Uterus (tissue), 3 donors: ENCODE measurements at regions not wholly inside any gene's neighbourhood (a gene's known extent, or its start where the extent isn't known, plus 50 kb on each side); places are given as distances from the start of the nearest gene placed in this dataset. TPM values are rescaled to one million over a fixed set of nuclear protein-coding genes. Genes with fewer than 3 reads are reported as not detected.

Source experiments
- DNase-seq, 2 donors: peaks; one replicate each; pipeline ENCODE4 v3.0.0-alpha.2; 2019 to 2020
- H3K27ac ChIP-seq, 2 donors: fragments of 200-600 bp; sonication (generic); 1 replicate in 1 of 2; 2 replicates in 1 of 2; pipeline ENCODE4 v1.5.1; 2016 to 2018
- H3K27me3 ChIP-seq, 2 donors: fragments of 200-600 bp; sonication (generic); one replicate each; pipeline ENCODE4 v1.5.1; 2018 to 2019; ENCODE audit warnings: control low read depth in 1 of 2
- H3K36me3 ChIP-seq, 2 donors: fragments of 200-600 bp; sonication (generic); one replicate each; pipeline ENCODE4 v1.5.1; 2019; ENCODE audit warnings: control low read depth in 1 of 2
- H3K4me1 ChIP-seq, 2 donors: fragments of 200-600 bp; sonication (generic); one replicate each; pipeline ENCODE4 v1.5.1; 2018 to 2019; ENCODE audit warnings: control low read depth in 1 of 2
- H3K4me3 ChIP-seq, 2 donors: fragments of 200-600 bp; sonication (generic); 1 replicate in 1 of 2; 2 replicates in 1 of 2; pipeline ENCODE4 v1.5.1; 2018 to 2019; ENCODE audit warnings: mild to moderate bottlenecking in 1 of 2
- H3K9me3 ChIP-seq, 2 donors: fragments of 200-600 bp; sonication (generic); one replicate each; pipeline ENCODE4 v1.5.1; 2019; ENCODE audit warnings: control low read depth in 1 of 2
- CTCF ChIP-seq, 4 experiments: fragments of 200-600 bp in 2 of 4; fragments of 450-650 bp in 2 of 4; sonication (generic) in 2 of 4; IDR thresholded peaks; one replicate each; pipeline ENCODE4 v1.5.1; 2016 to 2019; ENCODE audit warnings: antibody characterized with exemption in 4 of 4, mild to moderate bottlenecking in 2 of 4, moderate library complexity in 1 of 4
- POLR2A ChIP-seq, 2 donors: fragments of 450-650 bp; IDR thresholded peaks; one replicate each; pipeline ENCODE4 v1.6.1; 2016; ENCODE audit warnings: antibody characterized with exemption in 2 of 2, mild to moderate bottlenecking in 1 of 2, moderate library complexity in 1 of 2
- intact Hi-C: fragments of 100-400 bp; cut with DNase I; formaldehyde crosslinking; loops from one replicate; pipeline ENCODE4 v1.15.1; 2023; ENCODE audit warnings: low total_unique reads
- small RNA-seq: library from RNA; depleted of rRNA; stranded (forward); fragments of <200 nt; gene quantifications from one replicate; pipeline ENCODE3, GENCODE V24; 2016
- donor health status: DM: yes; HTN: yes; CAD: no.

- no peaks in the 10 kb centered on the region for H3K4me1 ChIP-seq
- H3K9me3 ChIP-seq: no peaks in the 10 kb centered on the region
- TF ChIP-seq POLR2A (IDR thresholded peaks at IDR 0.05) (no peak), CTCF (IDR thresholded peaks at IDR 0.05) (no peak)
- H3K27me3 ChIP-seq: no peaks in the 10 kb centered on the region
- DNase-seq: no peak
- H3K27ac ChIP-seq: no peak overlapping the region
- intact Hi-C loops: no loop called here
- H3K4me3 ChIP-seq: no peak overlapping the region
- H3K36me3 ChIP-seq: no peaks in the 10 kb centered on the region
These were observed 75.7 kb downstream of the HSD17B6 start for GRCh38 chr12:56838621-56839488.

Small RNA genes lying in the stretch of these regions (small RNA-seq; reads per million reads assigned to genes)
- gene AC121758.2: not detected
- gene RF00554: not detected
